ENCODE measurements at regions not wholly inside any gene's neighbourhood (a gene's known extent, or its start where the extent isn't known, plus 50 kb on each side); places are given as distances from the start of the nearest gene placed in this dataset.

DNA sequence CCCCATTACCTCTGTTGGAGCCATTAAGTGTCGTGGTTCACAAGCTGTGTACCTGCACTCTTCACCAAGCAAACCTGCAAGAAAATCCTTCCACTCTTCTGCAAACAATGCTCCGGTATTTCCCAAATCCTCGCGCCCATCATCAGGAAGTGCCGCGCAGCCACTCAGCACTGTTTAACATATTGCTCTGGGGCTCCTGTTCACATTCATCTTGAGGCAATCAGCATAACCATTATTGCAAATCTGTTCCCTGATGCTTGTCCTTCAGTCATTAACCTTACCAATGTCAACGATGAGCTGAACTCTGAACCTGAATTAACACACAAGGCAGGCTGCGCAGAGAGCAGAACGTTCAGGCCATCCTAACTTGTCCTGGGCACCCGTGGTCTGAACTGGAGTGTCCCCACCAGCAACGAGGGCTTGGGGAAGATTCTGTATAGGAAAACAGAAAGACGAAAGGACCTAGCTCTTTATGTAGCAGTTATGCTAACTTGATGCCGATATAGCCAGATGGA lies 751.4 kb upstream of the AUTS2 start:
- TF ChIP-seq, protein P1, sequence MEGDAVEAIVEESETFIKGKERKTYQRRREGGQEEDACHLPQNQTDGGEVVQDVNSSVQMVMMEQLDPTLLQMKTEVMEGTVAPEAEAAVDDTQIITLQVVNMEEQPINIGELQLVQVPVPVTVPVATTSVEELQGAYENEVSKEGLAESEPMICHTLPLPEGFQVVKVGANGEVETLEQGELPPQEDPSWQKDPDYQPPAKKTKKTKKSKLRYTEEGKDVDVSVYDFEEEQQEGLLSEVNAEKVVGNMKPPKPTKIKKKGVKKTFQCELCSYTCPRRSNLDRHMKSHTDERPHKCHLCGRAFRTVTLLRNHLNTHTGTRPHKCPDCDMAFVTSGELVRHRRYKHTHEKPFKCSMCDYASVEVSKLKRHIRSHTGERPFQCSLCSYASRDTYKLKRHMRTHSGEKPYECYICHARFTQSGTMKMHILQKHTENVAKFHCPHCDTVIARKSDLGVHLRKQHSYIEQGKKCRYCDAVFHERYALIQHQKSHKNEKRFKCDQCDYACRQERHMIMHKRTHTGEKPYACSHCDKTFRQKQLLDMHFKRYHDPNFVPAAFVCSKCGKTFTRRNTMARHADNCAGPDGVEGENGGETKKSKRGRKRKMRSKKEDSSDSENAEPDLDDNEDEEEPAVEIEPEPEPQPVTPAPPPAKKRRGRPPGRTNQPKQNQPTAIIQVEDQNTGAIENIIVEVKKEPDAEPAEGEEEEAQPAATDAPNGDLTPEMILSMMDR (conservative IDR thresholded peaks at IDR 0.05; ENCODE audit: low read depth, low read length) = no peak
- TF ChIP-seq EZH2 (IDR thresholded peaks at IDR 0.05; ENCODE audit: low read length, unreplicated experiment) (no peak), EZH2phosphoT487 (IDR thresholded peaks at IDR 0.05; ENCODE audit: borderline replicate concordance, low read length) (no peak)
